ENCODE measurements at regions not wholly inside any gene's neighbourhood (a gene's known extent, or its start where the extent isn't known, plus 50 kb on each side); places are given as distances from the start of the nearest gene placed in this dataset.

- DNase-seq (ENCODE audit: low spot score in 2 of 2) (no peak), ATAC-seq (no peak)
- no peaks in the 10 kb centered on the region for H3K36me3 Mint-ChIP-seq
- H3K9me3 Mint-ChIP-seq: no peaks in the 10 kb centered on the region
- H3K27ac Mint-ChIP-seq: no peak overlapping the region
These were observed 201.3 kb upstream of the LRIG1 start for GRCh38 chr3:66702126-66702525.

DNA sequence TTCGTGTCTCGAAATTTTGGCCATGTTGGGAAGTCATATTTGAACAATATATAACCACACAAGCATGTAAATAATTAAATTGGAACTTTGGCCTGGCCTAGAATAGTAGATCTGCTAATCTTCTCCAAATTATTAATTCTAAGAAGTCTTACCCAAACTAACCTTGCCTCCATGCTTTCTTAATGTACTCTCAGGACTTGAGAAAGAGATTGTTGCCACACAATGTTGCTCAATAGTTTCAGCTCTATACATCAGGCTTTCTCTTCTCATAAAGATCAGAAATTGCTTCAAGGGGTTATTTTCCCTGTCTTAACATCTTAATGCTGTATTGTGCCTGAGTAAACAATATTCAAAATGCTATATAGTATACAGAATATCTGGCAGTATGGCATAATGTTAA is 202.7 kb upstream of the LRIG1 start:
- H3K27ac Mint-ChIP-seq: no peak overlapping the region
- DNase-seq (ENCODE audit: low spot score in 2 of 2) (no peak), ATAC-seq (no peak)
- H3K36me3 Mint-ChIP-seq: no peaks in the 10 kb centered on the region
- H3K9me3 Mint-ChIP-seq: no peaks in the 10 kb centered on the region

- Mint-ChIP-seq H3K27ac (no peak overlapping the region), H3K36me3 (no peaks in the 10 kb centered on the region), H3K9me3 (no peaks in the 10 kb centered on the region)
- no peak for DNase-seq (ENCODE audit: low spot score in 2 of 2)
- no peak for ATAC-seq
These were observed 204.3 kb upstream of the LRIG1 start for GRCh38 chr3:66705076-66705475.

- ATAC-seq: no peak
- DNase-seq (ENCODE audit: low spot score in 2 of 2): no peak
- H3K36me3 Mint-ChIP-seq: no peaks in the 10 kb centered on the region
- H3K27ac Mint-ChIP-seq: no peak overlapping the region
- H3K9me3 Mint-ChIP-seq: no peaks in the 10 kb centered on the region
These were observed 206.1 kb upstream of the LRIG1 start for GRCh38 chr3:66706890-66707289.

- Mint-ChIP-seq H3K9me3 (no peaks in the 10 kb centered on the region), H3K27ac (no peak overlapping the region), H3K36me3 (no peaks in the 10 kb centered on the region)
- DNase-seq (ENCODE audit: low spot score in 2 of 2) (no peak), ATAC-seq (no peak)
These were observed 208.7 kb upstream of the LRIG1 start for GRCh38 chr3:66709532-66709931.

- ATAC-seq (no peak), DNase-seq (ENCODE audit: low spot score in 2 of 2) (no peak)
- Mint-ChIP-seq H3K27ac (no peak overlapping the region), H3K9me3 (no peaks in the 10 kb centered on the region), H3K36me3 (no peaks in the 10 kb centered on the region)
These were observed 211.4 kb upstream of the LRIG1 start for GRCh38 chr3:66712210-66712609.

- Mint-ChIP-seq H3K27ac (no peak overlapping the region), H3K9me3 (no peaks in the 10 kb centered on the region), H3K36me3 (no peaks in the 10 kb centered on the region)
- ATAC-seq: no peak
- no peak for DNase-seq (ENCODE audit: low spot score in 2 of 2)
These were observed 213.1 kb upstream of the LRIG1 start for GRCh38 chr3:66713921-66714320.

GRCh38 chr3:66715806-66716205 is 215.0 kb upstream of the LRIG1 start:
- H3K27ac Mint-ChIP-seq: no peak overlapping the region

GRCh38 chr3:66717806-66718205 is 217.0 kb upstream of the LRIG1 start:
- Mint-ChIP-seq H3K36me3 (no peaks in the 10 kb centered on the region), H3K9me3 (no peaks in the 10 kb centered on the region), H3K27ac (no peak overlapping the region)
- no peak for ATAC-seq
- DNase-seq (ENCODE audit: low spot score in 2 of 2): no peak

More at GRCh38 chr3:66715806-66716205, 215.0 kb upstream of the LRIG1 start:
- DNase-seq (ENCODE audit: low spot score in 2 of 2) (no peak), ATAC-seq (no peak)
- no peaks in the 10 kb centered on the region for H3K36me3 Mint-ChIP-seq
- no peaks in the 10 kb centered on the region for H3K9me3 Mint-ChIP-seq

DNA sequence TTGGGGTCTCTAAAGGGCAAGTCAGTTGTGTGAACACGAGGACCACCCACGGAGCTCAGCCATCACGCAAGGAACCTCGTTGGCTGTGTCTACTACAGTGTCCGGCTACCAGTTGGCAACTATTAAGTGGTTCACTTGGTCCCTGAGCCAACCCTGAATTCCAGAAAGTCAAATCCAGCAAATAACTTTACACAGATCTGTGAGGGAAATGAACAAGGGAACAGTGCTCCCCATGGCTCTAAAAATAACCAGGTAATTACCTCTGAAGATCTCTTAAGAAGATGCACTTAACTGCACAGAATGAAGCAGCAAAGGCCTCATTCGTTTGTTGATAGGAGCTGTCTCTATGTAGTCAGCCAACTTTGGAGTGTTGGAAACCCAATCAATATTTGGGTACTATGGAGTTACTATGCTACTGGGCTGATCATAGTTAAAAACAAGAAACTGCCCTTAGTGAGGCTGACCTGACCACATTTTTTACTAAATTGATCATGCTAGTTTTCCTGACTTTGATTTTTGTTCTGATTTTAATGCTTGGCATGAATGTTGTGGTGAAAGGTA is 219.1 kb upstream of the LRIG1 start:
- no peak for DNase-seq (ENCODE audit: low spot score in 2 of 2)
- ATAC-seq: no peak
- H3K36me3 Mint-ChIP-seq: no peaks in the 10 kb centered on the region
- no peak overlapping the region for H3K27ac Mint-ChIP-seq
- H3K9me3 Mint-ChIP-seq: no peaks in the 10 kb centered on the region

GRCh38 chr3:66720508-66720907 is 219.7 kb upstream of the LRIG1 start:
- DNase-seq (ENCODE audit: low spot score in 2 of 2): no peak
- Mint-ChIP-seq H3K36me3 (no peaks in the 10 kb centered on the region), H3K9me3 (no peaks in the 10 kb centered on the region), H3K27ac (no peak overlapping the region)
- no peak for ATAC-seq

DNA sequence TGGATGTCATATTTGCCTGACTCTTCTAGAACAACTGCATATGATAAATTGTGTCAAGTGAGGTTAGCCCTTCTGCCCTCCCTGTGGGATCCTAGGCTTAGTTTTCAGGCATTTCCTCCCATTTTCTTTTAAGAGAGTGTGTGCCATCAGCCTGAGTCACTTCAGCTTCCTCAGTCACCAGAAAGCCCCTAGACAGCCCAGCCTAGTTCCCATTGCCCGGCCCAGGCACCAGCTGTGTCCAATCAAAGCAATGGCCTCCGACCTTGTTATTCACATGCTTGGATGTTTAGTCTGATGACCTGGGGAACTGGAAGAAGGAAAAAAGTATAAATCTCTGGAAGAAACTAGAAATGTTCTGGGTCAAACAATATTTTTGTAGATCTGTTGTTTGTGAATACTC is 221.9 kb upstream of the LRIG1 start:
- no peak for DNase-seq (ENCODE audit: low spot score in 2 of 2)
- H3K27ac Mint-ChIP-seq: no peak overlapping the region
- ATAC-seq: no peak
- no peaks in the 10 kb centered on the region for H3K9me3 Mint-ChIP-seq
- no peaks in the 10 kb centered on the region for H3K36me3 Mint-ChIP-seq

DNA sequence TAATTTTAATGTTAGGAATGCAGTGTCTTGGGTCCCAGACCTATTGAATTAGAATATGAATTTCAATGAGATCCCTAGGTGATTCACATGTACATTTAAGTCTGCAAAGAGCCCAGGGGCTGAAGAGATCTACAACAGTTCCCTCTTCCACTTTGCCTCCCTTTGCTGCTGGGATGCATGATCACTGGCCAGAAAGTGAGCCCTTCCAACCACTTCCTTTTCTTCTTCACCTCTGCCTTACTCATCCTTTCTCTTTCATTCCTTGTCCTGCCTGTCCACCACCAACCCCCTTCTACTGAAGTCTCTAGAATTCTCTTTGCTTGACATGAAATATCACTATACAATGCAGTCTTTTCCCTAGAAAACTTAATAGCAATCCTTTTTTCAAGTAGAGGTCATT is 222.4 kb upstream of the LRIG1 start:
- Mint-ChIP-seq H3K36me3 (no peaks in the 10 kb centered on the region), H3K27ac (no peak overlapping the region), H3K9me3 (no peaks in the 10 kb centered on the region)
- DNase-seq (ENCODE audit: low spot score in 2 of 2) (no peak), ATAC-seq (no peak)

DNA sequence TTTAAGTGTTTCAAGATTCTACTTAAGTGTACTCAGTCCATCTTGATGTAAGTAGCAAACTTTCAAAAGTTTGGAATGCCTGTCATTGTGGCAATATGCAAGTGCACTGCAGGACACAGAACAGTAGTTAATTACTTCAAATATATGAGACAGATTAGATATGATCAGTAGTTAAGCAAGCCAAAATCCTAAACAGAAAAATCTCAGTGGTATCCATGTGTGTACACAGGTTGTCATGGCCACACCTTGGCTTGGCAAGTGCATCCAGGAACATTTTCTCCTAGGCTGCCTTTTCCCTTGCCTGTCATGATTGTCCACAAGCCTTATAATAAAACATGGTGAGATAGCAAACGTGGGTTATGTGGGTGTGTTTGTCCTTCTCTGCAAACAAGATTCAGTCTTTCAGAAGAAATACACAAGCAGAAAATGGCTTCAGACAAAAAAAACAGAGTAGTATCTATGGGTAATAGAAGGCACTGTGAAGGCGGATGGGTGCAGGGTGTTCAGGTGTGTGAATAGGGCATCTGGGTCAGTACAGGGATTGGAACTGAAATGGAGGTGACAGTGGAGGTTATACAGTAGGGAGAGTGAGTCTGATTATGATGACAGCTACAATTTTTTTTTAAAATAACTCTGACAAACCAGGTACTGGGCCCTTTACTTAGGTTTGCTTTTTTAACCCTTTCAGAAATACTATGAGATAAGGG is 229.0 kb upstream of the LRIG1 start:
- Mint-ChIP-seq H3K9me3 (no peaks in the 10 kb centered on the region), H3K36me3 (no peaks in the 10 kb centered on the region), H3K27ac (no peak overlapping the region)
- DNase-seq (ENCODE audit: low spot score in 2 of 2): no peak
- no peak for ATAC-seq

- no peaks in the 10 kb centered on the region for H3K9me3 Mint-ChIP-seq
- ATAC-seq (no peak), DNase-seq (ENCODE audit: low spot score in 2 of 2) (no peak)
- H3K27ac Mint-ChIP-seq: no peak overlapping the region
- no peaks in the 10 kb centered on the region for H3K36me3 Mint-ChIP-seq
These were observed 238.0 kb upstream of the LRIG1 start for GRCh38 chr3:66738625-66739365.

DNA sequence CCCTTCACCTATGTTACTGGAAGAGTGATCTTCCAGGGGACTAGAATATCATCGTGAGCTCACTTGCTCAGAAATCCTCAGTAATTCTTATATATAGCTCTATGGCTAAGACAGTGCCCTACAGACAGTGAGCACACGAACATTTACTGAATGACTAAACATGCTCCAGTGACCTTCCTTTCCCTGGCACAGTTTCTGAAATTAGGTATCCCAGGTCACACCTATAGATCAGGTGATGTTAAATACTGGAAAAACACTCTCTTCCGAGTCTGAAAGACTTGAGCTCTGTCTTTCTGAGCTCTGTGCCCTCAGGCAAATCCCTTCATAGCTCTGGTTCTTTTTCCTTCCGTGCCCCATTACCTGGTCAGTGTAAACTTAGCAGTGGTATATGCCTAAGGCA is 239.4 kb upstream of the LRIG1 start:
- DNase-seq (ENCODE audit: low spot score in 2 of 2) (no peak), ATAC-seq (no peak)
- Mint-ChIP-seq H3K9me3 (no peaks in the 10 kb centered on the region), H3K27ac (no peak overlapping the region), H3K36me3 (no peaks in the 10 kb centered on the region)

- H3K36me3 Mint-ChIP-seq: no peaks in the 10 kb centered on the region
- H3K27ac Mint-ChIP-seq: no peak overlapping the region
- no peaks in the 10 kb centered on the region for H3K9me3 Mint-ChIP-seq
- DNase-seq (ENCODE audit: low spot score in 2 of 2) (no peak), ATAC-seq (no peak)
These were observed 243.7 kb upstream of the LRIG1 start for GRCh38 chr3:66744521-66744920.

DNA sequence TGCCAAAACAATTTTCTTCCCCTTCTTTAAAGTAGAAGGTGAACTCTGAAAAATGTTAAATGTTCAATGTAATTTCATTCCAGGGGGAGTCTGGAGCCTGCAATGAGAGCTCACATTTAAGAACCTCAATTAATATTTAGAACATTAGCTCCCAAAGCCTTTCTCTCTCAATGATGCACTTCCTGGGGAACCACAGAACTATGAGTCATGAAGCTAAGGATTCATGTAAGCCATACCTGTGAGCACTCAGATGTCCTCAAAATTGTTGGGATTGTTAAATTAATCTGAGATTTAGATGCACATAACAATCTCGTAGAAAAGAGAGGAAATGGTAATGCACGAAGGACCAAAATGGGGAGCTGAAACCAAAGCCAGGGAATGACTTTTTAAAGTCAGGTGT is 244.2 kb upstream of the LRIG1 start:
- DNase-seq (ENCODE audit: low spot score in 2 of 2): no peak
- Mint-ChIP-seq H3K27ac (no peak overlapping the region), H3K36me3 (no peaks in the 10 kb centered on the region), H3K9me3 (no peaks in the 10 kb centered on the region)
- ATAC-seq: no peak
